Left lung (tissue), 4 donors: ENCODE measurements at regions not wholly inside any gene's neighbourhood (a gene's known extent, or its start where the extent isn't known, plus 50 kb on each side); places are given as distances from the start of the nearest gene placed in this dataset.

Source experiments
- ATAC-seq: fragments of 200-7000 bp; cut with Tn5 transposase; one replicate; pipeline ENCODE4 v1.9.1; 2020; ENCODE audit warnings: moderate library complexity
- DNase-seq, 4 donors: peaks; one replicate each; pipeline ENCODE4 v3.0.0-alpha.2; 2013 to 2020
- H3K27ac ChIP-seq, 2 donors: fragments of 200-600 bp; sonication (generic) in 1 of 2; one replicate each; pipeline versions ENCODE4 v1.5.0 to v1.8.0; 2020 to 2021
- H3K27me3 ChIP-seq, 2 donors: fragments of 200-600 bp; sonication (generic) in 1 of 2; one replicate each; pipeline versions ENCODE4 v1.5.0 to v1.8.0; 2020 to 2021
- H3K36me3 ChIP-seq, 2 donors: fragments of 200-600 bp; sonication (generic) in 1 of 2; one replicate each; pipeline versions ENCODE4 v1.5.0 to v1.8.0; 2020 to 2021
- H3K4me1 ChIP-seq, 2 donors: fragments of 200-600 bp; one replicate each; pipeline ENCODE4 v1.8.0; 2021
- H3K4me3 ChIP-seq, 2 donors: fragments of 200-600 bp; sonication (generic) in 1 of 2; one replicate each; pipeline versions ENCODE4 v1.5.0 to v1.8.0; 2020 to 2021; ENCODE audit warnings: mild to moderate bottlenecking in 1 of 2
- H3K9me3 ChIP-seq, 2 donors: fragments of 200-600 bp; sonication (generic) in 1 of 2; one replicate each; pipeline versions ENCODE4 v1.5.0 to v1.8.0; 2020 to 2021
- CTCF ChIP-seq, 2 donors: fragments of 200-600 bp; sonication (generic) in 1 of 2; IDR thresholded peaks; one replicate each; pipeline versions ENCODE4 v1.5.0 to v1.8.0; 2021; ENCODE audit warnings: antibody characterized with exemption in 2 of 2
- intact Hi-C, 2 donors: fragments of 100-400 bp; cut with DNase I; formaldehyde crosslinking; loops; one replicate each; pipeline versions ENCODE4 v1.11.2 to v1.14.2; 2022
- donor health status: DM: no; HTN: yes; CAD: no.
- donor health status: DM: no; HTN: no; CAD: no.

GRCh38 chr20:57882451-57883161 lies 172.8 kb upstream of the PMEPA1 start:
- H3K9me3 ChIP-seq: no peaks in the 10 kb centered on the region
- no peak for DNase-seq

GRCh38 chr20:57881466-57882385 lies 171.9 kb upstream of the PMEPA1 start:
- H3K36me3 ChIP-seq: no peaks in the 10 kb centered on the region
- intact Hi-C loops: no loop called here
- H3K27ac ChIP-seq: no peak overlapping the region
- no peak overlapping the region for H3K4me3 ChIP-seq
- DNase-seq (no peak), ATAC-seq (no peak)
- no peaks in the 10 kb centered on the region for H3K9me3 ChIP-seq
- no peaks in the 10 kb centered on the region for H3K27me3 ChIP-seq
- TF ChIP-seq CTCF (IDR thresholded peaks at IDR 0.05): no peak
- no peaks in the 10 kb centered on the region for H3K4me1 ChIP-seq

More at GRCh38 chr20:57882451-57883161, 172.8 kb upstream of the PMEPA1 start:
- Histone ChIP-seq H3K4me3 (no peak overlapping the region), H3K27ac (no peak overlapping the region), H3K27me3 (no peaks in the 10 kb centered on the region), H3K36me3 (no peaks in the 10 kb centered on the region), H3K4me1 (no peaks in the 10 kb centered on the region)
- intact Hi-C loops: no loop called here
- ATAC-seq: no peak
- no peak for TF ChIP-seq CTCF (IDR thresholded peaks at IDR 0.05)

GRCh38 chr20:57880571-57880892 lies 170.7 kb upstream of the PMEPA1 start:
- Histone ChIP-seq H3K36me3 (no peaks in the 10 kb centered on the region), H3K4me1 (no peaks in the 10 kb centered on the region), H3K27me3 (no peaks in the 10 kb centered on the region), H3K27ac (no peak overlapping the region), H3K4me3 (no peak overlapping the region), H3K9me3 (no peaks in the 10 kb centered on the region)
- TF ChIP-seq CTCF (IDR thresholded peaks at IDR 0.05): no peak
- DNase-seq (no peak), ATAC-seq (peak; percentile 16)
- intact Hi-C loops: no loop called here

- Histone ChIP-seq H3K9me3 (no peaks in the 10 kb centered on the region), H3K4me1 (no peaks in the 10 kb centered on the region), H3K27ac (no peak overlapping the region), H3K36me3 (no peaks in the 10 kb centered on the region), H3K4me3 (no peak overlapping the region), H3K27me3 (no peaks in the 10 kb centered on the region)
- intact Hi-C loops: no loop called here
- ATAC-seq (peak; percentile 66), DNase-seq (peak in 2 of 4 donors; percentile 96 to 97)
- TF ChIP-seq CTCF (IDR thresholded peaks at IDR 0.05): no peak
Observed at GRCh38 chr20:57879779-57880570, 170.2 kb upstream of the PMEPA1 start.

- DNase-seq (no peak), ATAC-seq (no peak)
- H3K4me3 ChIP-seq: no peak overlapping the region
- H3K9me3 ChIP-seq: no peaks in the 10 kb centered on the region
- no peaks in the 10 kb centered on the region for H3K36me3 ChIP-seq
- no peak for TF ChIP-seq CTCF (IDR thresholded peaks at IDR 0.05)
- H3K27ac ChIP-seq: no peak overlapping the region
- no peaks in the 10 kb centered on the region for H3K4me1 ChIP-seq
- intact Hi-C loops: no loop called here
- H3K27me3 ChIP-seq: no peaks in the 10 kb centered on the region
Observed at GRCh38 chr20:57879437-57879778, 169.6 kb upstream of the PMEPA1 start.
